SK-N-SH (cell line): ENCODE measurements at regions not wholly inside any gene's neighbourhood (a gene's known extent, or its start where the extent isn't known, plus 50 kb on each side); places are given as distances from the start of the nearest gene placed in this dataset.

Source experiments
- CTCF ChIA-PET: fragments of 300-600, 350-600 bp; formaldehyde crosslinking; extraction: SDS; loops from one replicate; lab custom pipeline; 2021; lab: Yijun Ruan, JAX
- POLR2A ChIA-PET: fragments of 350-600 bp; sonication (Branson Sonifier 250); formaldehyde crosslinking; extraction: SDS; loops from one replicate; lab custom pipeline; 2020; ENCODE audit warnings: antibody characterized with exemption, inconsistent platforms; lab: Yijun Ruan, JAX
- DNase-seq: peaks from one replicate; pipeline ENCODE4 v3.0.0; 2012
- H2AFZ ChIP-seq: fragments of 200-600 bp; sonication (generic); 2 replicates; pipeline ENCODE4 v1.8.1; 2016; ENCODE audit warnings: antibody characterized with exemption, mild to moderate bottlenecking, low read depth
- H3F3A ChIP-seq: fragments of 200-600 bp; sonication (generic); replicated peaks from 2 replicates; pipeline ENCODE3; 2016; ENCODE audit warnings: antibody characterized with exemption, mild to moderate bottlenecking; ENCODE audit not compliant: insufficient read depth
- H3K27ac ChIP-seq, 2 experiments: fragments of 200-500 bp in 1 of 2; fragments of 200-600 bp in 1 of 2; sonication (Bioruptor generic) in 1 of 2; sonication (generic), shearing (Covaris generic) in 1 of 2; 2 replicates each; pipeline versions ENCODE4 v1.5.1 to v1.6.1; 2014 to 2016; ENCODE audit warnings: low read depth in 2 of 2, inconsistent platforms in 1 of 2, low read length in 1 of 2, mild to moderate bottlenecking in 1 of 2, mixed read lengths in 1 of 2
- H3K27me3 ChIP-seq: fragments of 200-600 bp; sonication (generic), shearing (Covaris generic); 2 replicates; pipeline ENCODE4 v1.6.1; 2016; ENCODE audit warnings: mixed run types; ENCODE audit not compliant: insufficient read depth
- H3K36me3 ChIP-seq, 2 experiments: fragments of 200-500 bp in 1 of 2; fragments of 200-600 bp in 1 of 2; sonication (Bioruptor generic) in 1 of 2; sonication (generic) in 1 of 2; replicated peaks in 1 of 2; 2 replicates each; pipeline versions ENCODE3 to v1.5.1; 2014 to 2016; ENCODE audit warnings: low read length in 1 of 2, mild to moderate bottlenecking in 1 of 2; ENCODE audit not compliant: insufficient read depth in 2 of 2, control insufficient read depth in 1 of 2
- H3K4me1 ChIP-seq, 2 experiments: fragments of 200-500 bp in 1 of 2; fragments of 200-600 bp in 1 of 2; sonication (Bioruptor generic) in 1 of 2; sonication (generic), shearing (Covaris generic) in 1 of 2; 2 replicates each; pipeline versions ENCODE4 v1.5.1 to v1.6.1; 2014 to 2016; ENCODE audit warnings: low read depth in 1 of 2, low read length in 1 of 2, mixed run types in 1 of 2; ENCODE audit not compliant: insufficient read depth in 2 of 2, control insufficient read depth in 1 of 2
- H3K4me2 ChIP-seq: fragments of 200-600 bp; sonication (generic), shearing (Covaris generic); 2 replicates; pipeline ENCODE4 v1.6.1; 2017; ENCODE audit warnings: mixed run types
- H3K4me3 ChIP-seq, 2 experiments: fragments of 200-500 bp in 1 of 2; fragments of 200-600 bp in 1 of 2; sonication (Bioruptor generic) in 1 of 2; sonication (generic), shearing (Covaris generic) in 1 of 2; 2 replicates each; pipeline versions ENCODE4 v1.5.1 to v1.8.1; 2014 to 2016; ENCODE audit warnings: low read depth in 2 of 2, inconsistent platforms in 1 of 2, low read length in 1 of 2, mild to moderate bottlenecking in 1 of 2, mixed read lengths in 1 of 2, moderate library complexity in 1 of 2
- H3K79me2 ChIP-seq: fragments of 200-600 bp; sonication (generic); 2 replicates; pipeline ENCODE4 v1.8.1; 2017; ENCODE audit warnings: mild to moderate bottlenecking; ENCODE audit not compliant: insufficient read depth
- H3K9ac ChIP-seq: fragments of 200-600 bp; sonication (generic); 2 replicates; pipeline ENCODE4 v1.6.1; 2017; ENCODE audit warnings: mixed run types
- H3K9me2 ChIP-seq: fragments of 200-600 bp; sonication (generic); 2 replicates; pipeline ENCODE4 v1.6.1; 2017; ENCODE audit warnings: mixed run types
- H3K9me3 ChIP-seq: fragments of 200-600 bp; sonication (generic); 2 replicates; pipeline ENCODE4 v1.6.1; 2017; ENCODE audit warnings: mixed run types, mild to moderate bottlenecking, moderate library complexity
- H4K20me1 ChIP-seq: fragments of 200-600 bp; sonication (generic); 2 replicates; pipeline ENCODE4 v1.6.1; 2017; ENCODE audit warnings: mild to moderate bottlenecking, mixed run types; ENCODE audit not compliant: insufficient read depth
- EP300 ChIP-seq, 2 experiments: IDR thresholded peaks; 2 replicates each; pipeline versions ENCODE4 v1.4.0 to v1.6.1; 2012; ENCODE audit warnings: borderline replicate concordance in 1 of 2, low read depth in 1 of 2, low read length in 1 of 2
- EZH2phosphoT487 ChIP-seq: fragments of 200-600 bp; sonication (generic); IDR thresholded peaks from 2 replicates; pipeline ENCODE4 v1.6.1; 2017; ENCODE audit warnings: low read depth, mixed run types, mild to moderate bottlenecking, antibody characterized with exemption, moderate library complexity, borderline replicate concordance
- FOSL2 ChIP-seq: IDR thresholded peaks from 2 replicates; pipeline ENCODE4 v1.4.0; 2012; ENCODE audit warnings: low read depth, mild to moderate bottlenecking, moderate library complexity, borderline replicate concordance
- FOXM1 ChIP-seq: IDR thresholded peaks from 2 replicates; pipeline ENCODE4 v1.4.0; 2012; ENCODE audit warnings: low read depth, mild to moderate bottlenecking
- GABPA ChIP-seq: IDR thresholded peaks from 2 replicates; pipeline ENCODE4 v1.4.0; 2012; ENCODE audit warnings: low read depth, mild to moderate bottlenecking
- GATA2 ChIP-seq: sonication (generic); formaldehyde crosslinking; IDR thresholded peaks from 2 replicates; pipeline ENCODE4 v1.5.0; 2020; ENCODE audit warnings: mild to moderate bottlenecking, missing genetic modification reagents
- JUND ChIP-seq: IDR thresholded peaks from 2 replicates; pipeline ENCODE4 v1.4.0; 2012
- RAD21 ChIP-seq: IDR thresholded peaks from 2 replicates; pipeline ENCODE4 v1.6.1; 2012; ENCODE audit warnings: mild to moderate bottlenecking, low read length
- RCOR1 ChIP-seq: fragments of 150-350 bp; IDR thresholded peaks from 2 replicates; pipeline ENCODE4 v1.6.1; 2017; ENCODE audit warnings: antibody characterized with exemption, low read length
- RXRA ChIP-seq: IDR thresholded peaks from 2 replicates; pipeline ENCODE4 v1.4.0; 2012; ENCODE audit warnings: low read depth, mild to moderate bottlenecking, borderline replicate concordance
- SMC3 ChIP-seq: IDR thresholded peaks from 2 replicates; pipeline ENCODE4 v1.6.1; 2012; ENCODE audit warnings: low read depth, low read length, improper control_type of control experiment
- TAF1 ChIP-seq: IDR thresholded peaks from 2 replicates; pipeline ENCODE4 v1.6.1; 2012; ENCODE audit warnings: low read depth, mild to moderate bottlenecking, low read length, moderate library complexity, borderline replicate concordance
- TCF12 ChIP-seq: IDR thresholded peaks from 2 replicates; pipeline ENCODE4 v1.4.0; 2012
- WGBS: methylation state at CpG from one replicate; pipeline ENCODE4 v1.1.6; 2017; ENCODE audit warnings: low lambda C conversion rate; 5-methylcytosine and 5-hydroxymethylcytosine counted together
- TF ChIP-seq, protein P1 (sequence below): fragments of 200-600 bp; sonication (generic); IDR thresholded peaks from 2 replicates; pipeline ENCODE4 v1.6.1; 2017; ENCODE audit warnings: antibody characterized with exemption, mild to moderate bottlenecking, moderate library complexity
- TF ChIP-seq, protein P2 (sequence below): fragments of 150-350 bp; IDR thresholded peaks from 2 replicates; pipeline ENCODE4 v1.6.1; 2017; ENCODE audit warnings: antibody characterized with exemption, low read length, low read depth, borderline replicate concordance

- no peak overlapping the region for H3K27ac ChIP-seq
- no peaks in the 10 kb centered on the region; the same call in 1 of the 2 replicates for H3K27me3 ChIP-seq
- CTCF ChIA-PET = interaction anchor here (1.3 to 3.1 kb wide), 4 partner anchors 8 to 415 kb away, joined by 4 to 13 read pairs (median 4); no protein-coding TSS in a partner anchor
- no peaks in the 10 kb centered on the region for H4K20me1 ChIP-seq
- no peaks in the 10 kb centered on the region for H3K79me2 ChIP-seq
- POLR2A ChIA-PET = no interaction called here
- H3K9me2 ChIP-seq = no peaks in the 10 kb centered on the region
- peaks cover 0 to 13% of the 10 kb centered on the region in 2 experiments; a peak in 1 of 4 replicates for H3K4me1 ChIP-seq
- TF ChIP-seq TCF12 = no peak
- no peak for TF ChIP-seq JUND
- TF ChIP-seq FOXM1 = no peak
- no peak for TF ChIP-seq FOSL2
- TF ChIP-seq EP300 (IDR thresholded peaks at IDR 0.05; ENCODE audit: borderline replicate concordance in 1 of 2, low read depth in 1 of 2, low read length in 1 of 2) = no peak
- TF ChIP-seq GATA2 = no peak
- TF ChIP-seq RAD21 = no peak
- TF ChIP-seq, protein P1, sequence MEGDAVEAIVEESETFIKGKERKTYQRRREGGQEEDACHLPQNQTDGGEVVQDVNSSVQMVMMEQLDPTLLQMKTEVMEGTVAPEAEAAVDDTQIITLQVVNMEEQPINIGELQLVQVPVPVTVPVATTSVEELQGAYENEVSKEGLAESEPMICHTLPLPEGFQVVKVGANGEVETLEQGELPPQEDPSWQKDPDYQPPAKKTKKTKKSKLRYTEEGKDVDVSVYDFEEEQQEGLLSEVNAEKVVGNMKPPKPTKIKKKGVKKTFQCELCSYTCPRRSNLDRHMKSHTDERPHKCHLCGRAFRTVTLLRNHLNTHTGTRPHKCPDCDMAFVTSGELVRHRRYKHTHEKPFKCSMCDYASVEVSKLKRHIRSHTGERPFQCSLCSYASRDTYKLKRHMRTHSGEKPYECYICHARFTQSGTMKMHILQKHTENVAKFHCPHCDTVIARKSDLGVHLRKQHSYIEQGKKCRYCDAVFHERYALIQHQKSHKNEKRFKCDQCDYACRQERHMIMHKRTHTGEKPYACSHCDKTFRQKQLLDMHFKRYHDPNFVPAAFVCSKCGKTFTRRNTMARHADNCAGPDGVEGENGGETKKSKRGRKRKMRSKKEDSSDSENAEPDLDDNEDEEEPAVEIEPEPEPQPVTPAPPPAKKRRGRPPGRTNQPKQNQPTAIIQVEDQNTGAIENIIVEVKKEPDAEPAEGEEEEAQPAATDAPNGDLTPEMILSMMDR = no peak
- TF ChIP-seq EZH2phosphoT487 = no peak
- no peak for TF ChIP-seq SMC3
- no peak overlapping the region for H2AFZ ChIP-seq
- H3K9ac ChIP-seq = no peak overlapping the region
- H3K36me3 ChIP-seq = no peaks in the 10 kb centered on the region
- no peak for DNase-seq
- no peak overlapping the region for H3K4me3 ChIP-seq
- H3K4me2 ChIP-seq = no peak overlapping the region
- H3K9me3 ChIP-seq = no peaks in the 10 kb centered on the region
- no peaks in the 10 kb centered on the region for H3F3A ChIP-seq
Measured at GRCh38 chr20:1757072-1757471, 99.5 kb upstream of the SIRPG start.

DNA sequence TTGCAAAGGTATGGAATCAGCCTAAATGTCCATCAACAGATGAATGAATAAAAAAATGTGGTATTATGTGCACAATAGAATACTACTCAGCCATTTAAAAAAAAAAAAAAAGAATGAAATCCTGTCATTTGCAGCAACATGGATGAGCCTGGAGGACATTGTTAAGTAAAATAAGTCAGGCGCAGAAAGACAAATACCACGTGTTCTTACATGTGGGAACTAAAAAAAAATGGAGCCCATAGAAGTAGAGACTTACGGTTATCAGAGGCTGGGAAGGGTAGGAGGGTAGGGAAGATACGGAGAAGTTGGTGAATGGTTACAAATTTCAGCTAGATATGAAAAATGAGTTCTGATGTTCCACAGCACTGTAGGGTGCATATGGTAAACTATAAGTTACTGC lies 97.2 kb upstream of the SIRPG start:
- Histone ChIP-seq H3K27me3 (no peaks in the 10 kb centered on the region; the same call in 1 of the 2 replicates), H3K9me3 (no peaks in the 10 kb centered on the region), H3K4me1 (no peaks in the 10 kb centered on the region), H3K36me3 (no peaks in the 10 kb centered on the region), H3K79me2 (no peaks in the 10 kb centered on the region), H3K27ac (no peak overlapping the region)
- CTCF ChIA-PET = interaction anchor here (3.1 kb wide), 1 partner anchor 10 kb away, joined by 13 read pairs; no protein-coding TSS in a partner anchor
- POLR2A ChIA-PET = no interaction called here
- no peak for TF ChIP-seq GABPA
- TF ChIP-seq SMC3 = no peak
- TF ChIP-seq TAF1 = no peak
- no peak for TF ChIP-seq RCOR1
- no peak for TF ChIP-seq RXRA
- TF ChIP-seq TCF12 = no peak
- TF ChIP-seq, protein P2, sequence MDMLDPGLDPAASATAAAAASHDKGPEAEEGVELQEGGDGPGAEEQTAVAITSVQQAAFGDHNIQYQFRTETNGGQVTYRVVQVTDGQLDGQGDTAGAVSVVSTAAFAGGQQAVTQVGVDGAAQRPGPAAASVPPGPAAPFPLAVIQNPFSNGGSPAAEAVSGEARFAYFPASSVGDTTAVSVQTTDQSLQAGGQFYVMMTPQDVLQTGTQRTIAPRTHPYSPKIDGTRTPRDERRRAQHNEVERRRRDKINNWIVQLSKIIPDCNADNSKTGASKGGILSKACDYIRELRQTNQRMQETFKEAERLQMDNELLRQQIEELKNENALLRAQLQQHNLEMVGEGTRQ = no peak
- TF ChIP-seq, all 33 proteins: peak for 0
- Histone ChIP-seq H3K9me2 (no peaks in the 10 kb centered on the region), H2AFZ (no peak overlapping the region), H3K9ac (no peak overlapping the region), H4K20me1 (no peaks in the 10 kb centered on the region), H3F3A (no peaks in the 10 kb centered on the region), H3K4me3 (no peak overlapping the region), H3K4me2 (no peak overlapping the region)
- DNase-seq = no peak
- WGBS = 53% methylated on average over 4 of the region's 4 CpGs
